ENCODE measurements at regions not wholly inside any gene's neighbourhood (a gene's known extent, or its start where the extent isn't known, plus 50 kb on each side); places are given as distances from the start of the nearest gene placed in this dataset.

DNA sequence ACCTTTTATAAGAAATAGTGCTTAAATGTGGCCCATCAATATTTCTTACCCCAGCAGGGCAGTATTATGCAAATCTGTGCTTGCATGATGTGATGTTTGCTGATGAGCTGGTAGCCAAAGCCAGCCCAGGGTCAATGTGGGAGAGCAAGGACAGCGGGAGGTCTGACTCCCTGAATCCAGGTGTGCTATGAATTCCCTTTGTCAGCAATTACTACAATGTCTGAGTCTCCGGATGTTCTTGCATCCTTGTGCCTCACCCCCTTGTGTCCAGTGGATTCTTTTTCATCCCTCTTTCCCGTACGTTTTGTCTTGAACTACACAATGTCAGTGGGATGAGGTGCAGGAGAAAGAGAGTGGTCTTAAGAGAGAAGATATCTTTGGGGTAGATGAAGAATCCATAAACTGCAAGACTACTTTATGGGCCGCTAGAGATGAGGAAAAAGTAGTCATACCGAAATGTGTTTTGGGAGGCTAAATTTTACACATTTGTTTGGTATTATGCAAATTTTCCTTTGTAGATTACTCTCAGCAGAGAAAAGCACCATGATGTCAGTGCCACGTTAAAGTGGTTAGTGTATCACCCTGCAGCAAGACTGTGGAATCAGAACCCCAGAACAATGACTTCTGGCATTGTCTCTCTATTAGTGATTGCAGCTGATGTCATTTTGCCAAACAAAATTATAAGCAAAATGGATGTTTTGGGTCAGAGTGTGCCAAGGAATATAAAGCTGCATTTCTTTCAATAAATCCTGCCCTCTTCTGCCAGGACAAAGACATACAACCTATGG lies 53.5 kb upstream of the TSHZ3 start:
- Histone ChIP-seq H3K9me3 (no peaks in the 10 kb centered on the region), H3K4me1 (no peaks in the 10 kb centered on the region), H3K36me3 (replicated peaks) (no peaks in the 10 kb centered on the region), H3K4me3 (no peak overlapping the region), H3K27me3 (ENCODE audit: low read depth) (no peaks in the 10 kb centered on the region)
- no peak for DNase-seq (ENCODE audit: low spot score in 2 of 2)
- in situ Hi-C loops (cut with MboI; ENCODE audit: low sequenced_read_pairs): no loop called here

DNA sequence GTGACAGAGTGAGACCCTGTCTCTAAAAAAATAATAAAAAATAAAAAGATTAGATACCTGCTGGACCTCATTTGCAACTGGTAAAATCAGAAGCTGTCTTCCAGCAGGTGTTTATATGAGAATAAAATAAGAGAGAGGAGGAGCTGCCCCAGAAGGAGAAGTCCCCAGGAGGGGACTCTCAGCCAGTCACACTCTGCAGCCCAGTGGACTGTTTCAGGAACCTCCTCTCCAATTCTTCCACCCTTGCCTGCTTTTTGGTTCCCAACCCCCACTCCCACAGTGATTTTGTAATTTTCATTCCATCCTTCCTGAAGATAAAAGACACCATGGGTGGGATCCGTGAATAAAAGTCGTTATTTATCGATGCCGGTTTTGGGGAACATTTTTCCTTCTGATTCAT lies 56.9 kb upstream of the TSHZ3 start:
- no peaks in the 10 kb centered on the region for H3K4me1 ChIP-seq
- in situ Hi-C loops (cut with MboI; ENCODE audit: low sequenced_read_pairs): no loop called here

DNA sequence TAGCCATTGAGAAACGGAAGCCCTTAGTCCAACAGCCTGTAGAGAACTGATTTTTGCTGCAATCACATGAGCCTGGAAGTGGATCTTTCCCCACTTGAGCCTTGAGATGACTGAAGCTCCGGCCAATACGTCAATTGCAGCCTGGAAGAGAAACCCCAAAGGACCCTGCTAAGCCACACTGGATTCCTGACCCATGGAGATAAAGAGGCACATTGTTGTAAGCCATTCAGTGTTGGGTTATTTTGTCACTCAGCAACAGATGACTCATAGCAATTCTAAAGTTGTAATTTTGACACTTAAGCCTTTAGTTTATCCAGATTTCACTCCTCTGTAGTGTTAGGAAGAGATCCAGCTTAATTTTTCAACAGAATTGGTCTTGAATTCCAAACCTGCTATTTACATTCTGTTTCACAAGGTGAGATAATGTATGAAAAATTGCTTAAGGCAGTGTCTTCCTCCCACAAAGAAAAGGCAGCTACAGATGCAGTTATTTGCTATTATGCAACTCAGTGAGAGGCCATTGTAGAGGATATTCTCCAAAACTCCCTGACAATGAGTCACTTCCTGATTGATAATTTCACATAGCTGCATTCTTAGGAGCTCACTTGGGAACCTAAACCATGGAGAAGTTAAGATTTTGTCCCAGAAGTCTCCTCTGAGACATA lies 59.4 kb upstream of the TSHZ3 start:
- Histone ChIP-seq H3K9me3 (no peaks in the 10 kb centered on the region), H3K4me1 (no peaks in the 10 kb centered on the region), H3K36me3 (replicated peaks) (no peaks in the 10 kb centered on the region), H3K4me3 (no peak overlapping the region), H3K27me3 (ENCODE audit: low read depth) (no peaks in the 10 kb centered on the region)
- DNase-seq (ENCODE audit: low spot score in 2 of 2): no peak
- in situ Hi-C loops (cut with MboI; ENCODE audit: low sequenced_read_pairs): no loop called here

More for the DNA sequence above, 56.9 kb upstream of the TSHZ3 start:
- H3K36me3 ChIP-seq (replicated peaks): no peaks in the 10 kb centered on the region
- H3K9me3 ChIP-seq: no peaks in the 10 kb centered on the region
- H3K27me3 ChIP-seq (ENCODE audit: low read depth): no peaks in the 10 kb centered on the region
- no peak for DNase-seq (ENCODE audit: low spot score in 2 of 2)
- H3K4me3 ChIP-seq: no peak overlapping the region

DNA sequence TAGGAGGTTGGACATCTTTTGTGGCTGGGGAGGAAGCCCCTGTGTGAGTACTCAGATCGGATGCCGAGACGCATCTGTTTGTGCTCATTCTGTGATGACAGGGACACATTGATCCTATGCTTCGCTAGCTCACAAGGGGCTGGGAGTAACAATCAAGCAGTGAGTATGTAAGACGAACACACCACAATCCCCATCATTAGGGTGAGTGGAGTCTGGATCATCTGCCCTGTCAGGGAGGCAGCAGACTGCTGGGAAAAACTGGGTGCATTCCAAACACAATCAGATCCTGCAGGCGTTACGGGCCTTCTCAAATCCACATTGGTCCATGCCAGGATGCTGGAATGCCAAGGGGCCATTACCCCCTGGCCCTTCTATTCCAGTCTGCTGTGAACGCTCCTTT lies 64.1 kb upstream of the TSHZ3 start:
- H3K27me3 ChIP-seq (ENCODE audit: low read depth): no peaks in the 10 kb centered on the region
- H3K4me1 ChIP-seq: no peaks in the 10 kb centered on the region
- H3K4me3 ChIP-seq: no peak overlapping the region
- H3K36me3 ChIP-seq (replicated peaks): no peaks in the 10 kb centered on the region
- DNase-seq (ENCODE audit: low spot score in 2 of 2): no peak
- in situ Hi-C loops (cut with MboI; ENCODE audit: low sequenced_read_pairs): no loop called here
- H3K9me3 ChIP-seq: no peaks in the 10 kb centered on the region

DNA sequence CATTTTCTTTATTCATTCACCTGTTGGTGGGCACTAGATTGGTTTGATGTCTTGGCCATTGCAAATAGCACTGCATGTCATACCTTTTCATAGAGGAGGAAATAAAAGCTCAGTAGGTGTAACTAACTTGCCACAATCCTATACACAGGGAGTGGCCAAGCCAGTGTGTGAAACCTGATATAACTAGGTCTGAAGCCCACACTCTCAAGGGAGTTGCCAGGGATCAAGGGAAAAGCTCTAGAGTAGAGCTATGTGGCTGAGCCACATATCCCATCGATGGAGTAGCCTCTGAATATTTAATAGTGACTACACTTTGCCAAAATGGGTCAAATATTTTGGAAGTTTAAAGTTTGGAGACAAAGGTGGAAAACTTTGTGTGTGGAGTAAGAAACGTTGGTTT lies 66.1 kb upstream of the TSHZ3 start:
- no peak for DNase-seq (ENCODE audit: low spot score in 2 of 2)
- Histone ChIP-seq H3K4me1 (no peaks in the 10 kb centered on the region), H3K9me3 (no peaks in the 10 kb centered on the region), H3K4me3 (no peak overlapping the region), H3K36me3 (replicated peaks) (no peaks in the 10 kb centered on the region), H3K27me3 (ENCODE audit: low read depth) (no peaks in the 10 kb centered on the region)
- in situ Hi-C loops (cut with MboI; ENCODE audit: low sequenced_read_pairs): no loop called here

DNA sequence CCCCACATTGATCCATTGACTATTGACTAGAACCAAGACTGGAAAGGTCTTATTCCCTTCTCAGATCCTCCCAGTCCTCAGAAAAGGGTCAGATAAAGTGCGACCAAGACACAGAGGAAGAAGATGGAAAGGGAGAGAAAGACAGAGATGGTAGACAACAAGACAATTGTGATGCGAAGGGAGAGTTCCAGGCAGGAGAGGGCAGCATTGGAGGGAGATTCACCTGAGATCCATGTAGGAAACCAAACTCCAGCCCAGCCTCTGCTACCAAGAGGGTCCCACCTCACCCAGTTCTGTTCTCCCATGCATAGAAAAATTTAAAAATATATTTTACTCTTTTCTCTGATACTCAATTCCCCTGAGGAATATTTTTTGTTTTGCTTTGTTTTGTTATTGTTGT lies 67.3 kb upstream of the TSHZ3 start:
- no peaks in the 10 kb centered on the region for H3K27me3 ChIP-seq (ENCODE audit: low read depth)
- no peaks in the 10 kb centered on the region for H3K4me1 ChIP-seq
- no peaks in the 10 kb centered on the region for H3K36me3 ChIP-seq (replicated peaks)
- DNase-seq (ENCODE audit: low spot score in 2 of 2): no peak
- H3K4me3 ChIP-seq: no peak overlapping the region
- in situ Hi-C loops (cut with MboI; ENCODE audit: low sequenced_read_pairs): no loop called here
- no peaks in the 10 kb centered on the region for H3K9me3 ChIP-seq

DNA sequence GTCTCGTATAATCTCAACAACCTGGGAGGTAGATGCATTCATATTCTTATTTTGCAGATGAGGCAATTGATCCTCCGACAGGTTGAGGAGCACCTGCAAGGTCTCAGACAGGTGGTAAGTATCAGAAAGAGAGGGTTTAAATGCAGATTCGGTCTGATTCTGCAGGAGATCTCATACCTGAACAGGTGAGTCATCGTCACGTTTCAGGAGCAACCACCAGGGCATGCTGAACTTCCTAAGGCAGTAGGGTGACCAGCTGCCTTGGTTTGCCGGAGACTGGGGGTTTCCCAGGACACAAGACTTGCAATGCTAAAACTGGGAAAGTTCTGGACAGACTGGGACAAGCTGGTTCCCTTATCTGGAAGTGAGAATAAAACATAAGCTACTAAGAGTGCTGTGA lies 68.8 kb upstream of the TSHZ3 start:
- no peaks in the 10 kb centered on the region for H3K27me3 ChIP-seq (ENCODE audit: low read depth)
- no peaks in the 10 kb centered on the region for H3K9me3 ChIP-seq
- no peaks in the 10 kb centered on the region for H3K36me3 ChIP-seq (replicated peaks)
- no peak overlapping the region for H3K4me3 ChIP-seq
- DNase-seq (ENCODE audit: low spot score in 2 of 2): no peak
- H3K4me1 ChIP-seq: no peaks in the 10 kb centered on the region
- in situ Hi-C loops (cut with MboI; ENCODE audit: low sequenced_read_pairs): no loop called here

DNA sequence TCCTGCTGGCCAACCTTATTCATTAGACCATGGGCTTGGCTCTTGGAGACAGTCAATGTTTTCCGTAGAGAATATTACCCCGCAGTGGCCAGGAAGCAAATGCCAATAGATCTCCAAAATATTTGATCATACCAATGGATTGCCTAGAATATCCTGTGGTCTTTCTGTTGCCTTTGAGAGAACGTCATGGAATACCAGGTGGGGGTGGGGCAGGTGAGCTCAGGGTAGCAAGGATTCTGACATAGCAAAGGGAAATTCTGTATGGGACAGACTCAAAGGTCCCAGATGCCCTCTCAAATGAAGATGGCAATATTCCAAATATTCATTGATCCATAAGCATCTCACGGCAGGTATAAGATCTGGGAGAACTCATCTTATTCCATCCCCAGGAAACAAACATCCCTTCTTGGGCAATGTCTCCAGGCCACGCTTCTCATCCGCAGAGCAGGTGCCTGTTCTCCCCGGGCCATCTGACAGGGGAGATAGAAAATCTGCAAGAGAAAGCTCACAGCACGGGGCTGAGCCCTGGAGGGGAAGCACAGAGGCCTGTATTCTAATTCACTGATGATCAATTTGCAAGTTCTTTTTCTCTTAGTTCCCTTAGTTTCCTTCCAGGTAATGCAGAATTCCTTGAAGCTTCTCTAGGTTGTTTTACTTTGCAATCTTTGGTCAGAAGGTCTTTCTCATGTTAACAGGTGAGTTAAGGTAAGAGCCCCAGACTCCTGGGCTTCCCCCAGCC lies 69.6 kb upstream of the TSHZ3 start:
- no peaks in the 10 kb centered on the region for H3K9me3 ChIP-seq
- DNase-seq (ENCODE audit: low spot score in 2 of 2): no peak
- no peaks in the 10 kb centered on the region for H3K4me1 ChIP-seq
- H3K27me3 ChIP-seq (ENCODE audit: low read depth): no peaks in the 10 kb centered on the region
- in situ Hi-C loops (cut with MboI; ENCODE audit: low sequenced_read_pairs): no loop called here
- no peaks in the 10 kb centered on the region for H3K36me3 ChIP-seq (replicated peaks)
- H3K4me3 ChIP-seq: no peak overlapping the region

DNA sequence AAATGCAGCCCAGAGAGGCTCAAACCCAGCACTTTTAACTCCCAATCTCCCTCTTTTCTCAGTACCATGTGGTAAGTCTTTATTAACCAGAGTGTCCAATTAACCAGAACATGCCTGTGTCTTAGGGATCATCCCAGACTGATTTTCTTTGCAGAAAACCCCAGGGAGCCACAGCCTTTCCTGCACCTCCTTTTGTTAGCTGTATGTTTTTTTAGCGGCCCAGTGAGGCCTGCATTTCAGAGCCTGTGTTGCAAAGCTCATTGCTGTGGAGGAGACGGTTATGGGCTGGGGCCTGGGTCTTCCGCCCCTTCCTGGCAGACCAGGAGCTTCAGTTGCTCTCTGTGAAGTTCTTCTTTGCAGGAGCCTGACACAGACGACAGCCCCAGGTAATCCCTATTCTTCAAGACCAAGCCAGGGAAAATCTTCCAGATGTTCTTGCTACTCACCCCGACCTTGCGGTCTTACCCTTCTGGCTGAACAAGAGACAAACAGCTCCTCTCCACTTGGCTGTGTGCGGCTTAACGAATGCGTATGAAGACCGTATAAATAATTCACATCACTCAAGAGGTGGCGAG lies 70.7 kb upstream of the TSHZ3 start:
- Histone ChIP-seq H3K36me3 (replicated peaks) (no peaks in the 10 kb centered on the region), H3K4me3 (no peak overlapping the region), H3K27me3 (ENCODE audit: low read depth) (no peaks in the 10 kb centered on the region), H3K4me1 (no peaks in the 10 kb centered on the region), H3K9me3 (no peaks in the 10 kb centered on the region)
- in situ Hi-C loops (cut with MboI; ENCODE audit: low sequenced_read_pairs): no loop called here
- DNase-seq (ENCODE audit: low spot score in 2 of 2): no peak

DNA sequence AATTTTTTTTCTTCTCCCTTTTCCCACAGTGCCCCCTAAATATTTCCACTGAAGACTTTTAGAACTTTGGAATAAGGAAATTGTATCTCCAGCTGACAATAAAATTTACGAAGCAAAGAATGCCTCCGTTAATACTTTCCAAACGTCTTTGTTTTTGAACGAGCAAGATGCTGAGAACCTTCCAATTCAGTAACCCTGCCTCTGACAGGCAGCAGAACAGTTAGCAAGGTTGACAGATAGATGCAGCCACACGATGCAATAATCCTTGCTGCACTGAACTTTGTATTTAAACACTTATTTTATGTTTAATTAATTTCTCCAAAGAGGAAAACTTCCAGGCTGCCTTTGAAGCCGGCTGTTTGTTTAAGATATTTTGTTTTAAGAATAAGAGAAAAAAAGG lies 71.8 kb upstream of the TSHZ3 start:
- Histone ChIP-seq H3K4me1 (no peaks in the 10 kb centered on the region), H3K27me3 (ENCODE audit: low read depth) (no peaks in the 10 kb centered on the region)

DNA sequence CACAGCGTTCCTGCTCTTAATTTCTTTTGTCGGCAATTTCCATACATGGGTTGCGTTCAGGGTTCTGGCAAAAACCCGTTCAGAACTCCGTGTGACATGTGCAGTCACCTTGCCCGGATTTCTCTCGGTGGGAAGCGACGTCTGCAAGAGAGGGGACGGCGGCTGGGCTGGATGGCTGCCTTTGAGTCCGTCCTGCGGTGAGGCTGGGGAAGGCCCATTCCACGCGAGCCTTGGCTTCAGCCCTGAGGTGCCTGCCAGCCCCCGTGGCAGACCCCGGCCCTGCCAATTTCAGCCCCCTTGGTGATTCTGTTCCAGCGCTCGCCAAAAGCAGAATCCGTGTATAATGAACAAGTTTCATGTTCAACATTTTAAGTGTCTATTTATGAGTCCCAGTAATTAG lies 72.6 kb upstream of the TSHZ3 start:
- no peaks in the 10 kb centered on the region for H3K27me3 ChIP-seq (ENCODE audit: low read depth)
- no peaks in the 10 kb centered on the region for H3K9me3 ChIP-seq
- in situ Hi-C loops (cut with MboI; ENCODE audit: low sequenced_read_pairs): no loop called here
- no peak overlapping the region for H3K4me3 ChIP-seq
- no peak for DNase-seq (ENCODE audit: low spot score in 2 of 2)
- H3K4me1 ChIP-seq: no peaks in the 10 kb centered on the region
- H3K36me3 ChIP-seq (replicated peaks): no peaks in the 10 kb centered on the region

More for the DNA sequence above, 71.8 kb upstream of the TSHZ3 start:
- Histone ChIP-seq H3K4me3 (no peak overlapping the region), H3K9me3 (no peaks in the 10 kb centered on the region), H3K36me3 (replicated peaks) (no peaks in the 10 kb centered on the region)
- DNase-seq (ENCODE audit: low spot score in 2 of 2): no peak
- in situ Hi-C loops (cut with MboI; ENCODE audit: low sequenced_read_pairs): no loop called here

DNA sequence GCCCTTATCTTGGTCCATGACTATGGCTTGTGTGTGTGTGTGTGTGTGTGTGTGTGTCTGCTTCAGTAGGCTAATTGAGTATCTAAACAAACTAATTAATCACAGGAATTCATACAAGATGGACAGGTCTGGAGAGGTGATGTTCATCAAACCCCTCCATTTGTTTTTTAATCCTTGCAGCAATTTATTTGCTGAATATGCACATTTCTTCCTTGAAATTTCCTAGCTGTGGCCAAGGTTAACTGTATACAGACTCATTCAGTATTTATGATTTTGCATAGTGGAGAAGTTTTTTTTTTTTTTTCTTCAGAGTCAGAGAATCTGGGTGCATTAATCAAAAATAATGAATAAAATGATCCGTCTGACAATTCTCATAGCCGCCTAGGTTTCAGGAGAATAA lies 74.7 kb upstream of the TSHZ3 start:
- Histone ChIP-seq H3K27me3 (ENCODE audit: low read depth) (no peaks in the 10 kb centered on the region), H3K36me3 (replicated peaks) (no peaks in the 10 kb centered on the region), H3K4me3 (no peak overlapping the region), H3K9me3 (no peaks in the 10 kb centered on the region), H3K4me1 (no peaks in the 10 kb centered on the region)
- no peak for DNase-seq (ENCODE audit: low spot score in 2 of 2)
- in situ Hi-C loops (cut with MboI; ENCODE audit: low sequenced_read_pairs): no loop called here

DNA sequence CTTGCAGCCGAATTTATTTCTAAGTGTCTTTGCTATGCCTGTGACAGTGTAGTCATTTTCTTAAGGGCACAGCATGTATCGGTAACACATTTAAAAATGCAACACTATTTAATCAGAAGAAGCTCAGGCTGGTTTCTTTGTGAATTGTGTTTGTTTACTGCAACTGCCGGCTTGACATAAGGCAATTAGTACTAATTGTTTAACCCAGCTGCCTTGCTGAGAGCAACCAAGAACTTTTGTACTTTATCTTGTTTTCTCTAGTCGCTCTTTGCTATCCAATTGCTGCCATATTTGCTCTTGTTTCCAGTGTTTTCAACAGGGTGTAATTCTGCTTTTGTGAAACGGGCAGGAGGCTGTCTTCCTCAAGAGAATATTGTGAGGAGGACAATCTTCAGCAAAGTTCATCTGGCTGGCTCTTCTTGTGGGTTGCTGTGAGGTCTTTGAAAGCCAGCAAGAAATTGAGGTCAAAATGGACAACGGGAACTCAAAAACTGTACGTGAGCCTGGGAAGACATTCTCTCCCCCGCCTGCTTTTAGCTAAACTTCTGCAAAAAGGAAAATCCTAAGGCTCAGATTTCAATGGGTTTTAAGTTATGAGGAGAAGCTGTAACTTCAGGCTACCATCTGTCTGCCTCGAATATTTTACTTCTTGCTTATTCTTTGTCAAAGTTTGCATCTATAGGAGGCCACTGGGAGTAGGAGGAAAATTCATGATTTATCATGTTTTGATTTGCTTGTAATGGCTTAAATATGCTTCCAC lies 75.8 kb upstream of the TSHZ3 start:
- no peaks in the 10 kb centered on the region for H3K9me3 ChIP-seq
- in situ Hi-C loops (cut with MboI; ENCODE audit: low sequenced_read_pairs): no loop called here
- H3K36me3 ChIP-seq (replicated peaks): no peaks in the 10 kb centered on the region
- no peaks in the 10 kb centered on the region for H3K4me1 ChIP-seq
- H3K4me3 ChIP-seq: no peak overlapping the region
- no peaks in the 10 kb centered on the region for H3K27me3 ChIP-seq (ENCODE audit: low read depth)
- no peak for DNase-seq (ENCODE audit: low spot score in 2 of 2)
